GM18499 (cell line): ENCODE measurements at regions not wholly inside any gene's neighbourhood (a gene's known extent, or its start where the extent isn't known, plus 50 kb on each side); places are given as distances from the start of the nearest gene placed in this dataset.
"Not testable (repeated sequence)": the region's sequence is repeated elsewhere in the genome, so short reads cannot be mapped to it uniquely, and the experiment has no call there.

Experiments used
- ATAC-seq: cut with Tn5 transposase; IDR thresholded peaks from one replicate; pipeline ENCODE4 v1.9.1; 2021; ENCODE audit warnings: moderate number of reproducible peaks; ENCODE audit not compliant: insufficient read depth, unreplicated experiment

DNA sequence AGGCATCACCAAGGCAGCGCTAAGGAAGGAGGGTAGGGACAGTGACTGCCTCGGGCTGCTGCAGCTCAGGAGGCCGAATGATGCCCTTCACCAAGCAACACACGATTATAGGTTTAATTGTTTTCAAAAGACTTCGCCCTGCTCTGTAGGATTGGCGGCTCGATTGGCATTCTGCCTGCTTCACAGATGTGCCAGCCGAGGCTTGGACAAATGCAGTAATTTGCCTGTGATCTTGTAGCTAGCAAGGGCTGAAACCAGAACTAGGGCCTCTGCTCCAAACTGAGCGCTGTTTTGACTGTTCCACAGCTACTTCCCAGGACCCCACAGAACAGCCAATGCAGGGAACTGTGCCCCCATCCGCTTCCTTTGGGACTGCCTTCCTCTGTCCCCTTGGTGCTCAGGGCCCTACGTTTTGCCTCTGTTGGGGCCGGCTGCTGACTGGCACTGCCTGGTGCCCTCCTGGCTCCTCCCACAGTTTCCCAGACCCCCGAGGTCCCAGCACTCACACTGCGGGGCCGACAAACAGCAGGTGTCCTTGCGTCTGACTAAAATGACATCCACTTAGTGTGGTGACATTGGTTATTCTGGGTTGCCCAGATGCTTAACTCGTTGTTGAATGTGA lies 62.6 kb upstream of the EN2 start:
- no peak for ATAC-seq

DNA sequence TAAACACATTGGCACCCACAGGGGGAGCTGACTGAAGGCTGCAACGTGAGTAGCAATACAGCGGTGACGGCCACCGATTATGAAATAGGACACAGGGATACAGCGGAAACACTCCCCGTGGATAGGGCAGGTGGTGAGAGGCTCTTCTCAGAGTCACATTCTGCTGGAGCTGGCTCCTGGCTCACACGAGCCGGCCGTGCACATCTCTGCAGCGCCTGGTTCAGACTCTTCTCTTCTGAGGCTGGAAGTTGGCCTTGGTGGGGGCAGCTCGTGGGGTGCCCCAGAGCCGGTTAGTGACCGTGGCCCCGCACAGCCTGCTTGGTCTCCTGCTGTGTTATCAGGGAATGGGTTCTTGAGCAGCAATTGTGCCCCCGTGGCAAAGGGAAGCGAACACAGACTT lies 61.3 kb upstream of the EN2 start:
- no peak for ATAC-seq

DNA sequence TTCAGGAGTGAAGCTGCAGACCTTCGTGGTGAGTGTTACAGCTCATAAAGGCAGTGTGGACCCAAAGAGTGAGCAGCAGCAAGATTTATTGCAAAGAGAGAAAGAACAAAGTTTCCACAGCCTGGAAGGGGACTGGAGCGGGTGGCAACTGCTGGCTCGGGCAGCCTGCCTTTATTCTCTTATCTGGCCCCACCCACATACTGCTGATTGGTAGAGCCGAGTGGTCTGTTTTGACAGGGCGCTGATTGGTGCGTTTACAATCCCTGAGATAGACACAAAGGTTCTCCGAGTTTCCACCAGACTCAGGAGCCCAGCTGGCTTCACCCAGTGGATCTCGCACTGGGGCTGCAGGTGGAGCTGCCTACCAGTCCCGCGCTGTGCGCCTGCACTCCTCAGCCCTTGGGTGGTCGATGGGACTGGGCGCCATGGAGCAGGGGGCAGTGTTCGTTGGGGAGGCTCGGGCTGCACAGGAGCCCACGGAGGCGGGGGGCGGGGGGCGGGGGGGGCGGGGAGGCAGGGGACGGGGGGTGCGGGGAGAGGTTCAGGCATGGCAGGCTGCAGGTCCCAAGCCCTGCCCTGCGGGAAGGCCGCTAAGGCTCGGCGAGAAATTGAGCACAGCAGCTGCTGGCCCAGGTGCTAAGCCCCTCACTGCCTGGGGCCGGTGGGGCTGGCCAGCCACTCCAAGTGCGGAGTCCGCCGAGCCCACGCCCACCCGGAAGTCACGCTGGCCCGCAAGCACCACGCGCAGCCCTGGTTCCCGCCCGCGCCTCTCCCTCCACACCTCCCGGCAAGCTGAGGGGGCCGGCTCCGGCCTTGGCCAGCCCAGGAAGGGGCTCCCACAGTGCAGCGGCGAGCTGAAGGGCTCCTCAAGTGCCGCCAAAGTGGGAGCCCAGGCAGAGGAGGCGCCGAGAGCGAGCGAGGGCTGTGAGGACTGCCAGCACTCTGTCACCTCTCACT lies 59.9 kb upstream of the EN2 start:
- not testable (repeated sequence) for ATAC-seq

GRCh38 chr7:155398944-155399343 lies 59.0 kb upstream of the EN2 start:
- no peak for ATAC-seq

- no peak for ATAC-seq
These were observed 58.4 kb upstream of the EN2 start for GRCh38 chr7:155399577-155399976.

DNA sequence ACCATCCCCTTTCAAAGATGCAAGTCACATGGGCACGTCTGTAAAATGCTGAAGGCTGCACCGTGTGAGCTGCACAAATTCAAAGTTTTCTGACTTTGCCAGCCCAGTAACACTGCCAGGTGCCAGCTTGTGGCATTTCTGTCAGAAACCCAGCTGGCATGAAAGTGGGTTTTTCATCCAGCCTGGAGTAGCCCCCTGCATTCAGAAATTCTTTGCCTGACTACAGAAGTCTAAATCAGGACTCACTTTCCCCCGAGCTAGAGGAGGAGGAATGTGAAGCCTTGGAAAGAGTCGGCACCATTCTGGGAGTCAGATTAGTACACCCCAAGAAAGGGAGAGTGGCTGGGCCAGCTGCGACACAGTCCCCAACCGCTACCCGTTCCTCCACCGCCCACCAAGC lies 56.7 kb upstream of the EN2 start:
- no peak for ATAC-seq

- no peak for ATAC-seq
These were observed 56.0 kb upstream of the EN2 start for GRCh38 chr7:155401884-155402283.

GRCh38 chr7:155402941-155403340 lies 55.0 kb upstream of the EN2 start:
- ATAC-seq, result no peak

DNA sequence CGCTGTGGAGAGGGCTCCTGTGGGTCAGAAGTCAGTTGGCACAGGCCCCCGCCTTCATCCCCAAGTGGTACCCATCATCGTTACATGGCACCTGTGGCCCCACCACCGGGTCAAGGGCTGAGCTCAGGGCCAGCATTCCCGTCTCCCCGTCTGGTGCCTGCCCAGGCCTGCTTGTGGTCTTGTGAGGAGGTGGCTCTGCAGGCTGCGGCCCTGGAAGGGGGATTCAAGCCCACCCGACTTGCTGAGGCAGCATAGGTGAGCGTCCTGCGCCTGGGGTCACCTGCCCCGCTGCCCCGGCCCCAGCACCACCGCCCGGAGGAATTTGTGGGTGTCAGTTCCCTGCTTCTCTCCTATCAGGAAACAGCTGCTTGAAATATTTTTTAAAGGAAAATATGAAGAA lies 53.0 kb upstream of the EN2 start:
- no peak for ATAC-seq

DNA sequence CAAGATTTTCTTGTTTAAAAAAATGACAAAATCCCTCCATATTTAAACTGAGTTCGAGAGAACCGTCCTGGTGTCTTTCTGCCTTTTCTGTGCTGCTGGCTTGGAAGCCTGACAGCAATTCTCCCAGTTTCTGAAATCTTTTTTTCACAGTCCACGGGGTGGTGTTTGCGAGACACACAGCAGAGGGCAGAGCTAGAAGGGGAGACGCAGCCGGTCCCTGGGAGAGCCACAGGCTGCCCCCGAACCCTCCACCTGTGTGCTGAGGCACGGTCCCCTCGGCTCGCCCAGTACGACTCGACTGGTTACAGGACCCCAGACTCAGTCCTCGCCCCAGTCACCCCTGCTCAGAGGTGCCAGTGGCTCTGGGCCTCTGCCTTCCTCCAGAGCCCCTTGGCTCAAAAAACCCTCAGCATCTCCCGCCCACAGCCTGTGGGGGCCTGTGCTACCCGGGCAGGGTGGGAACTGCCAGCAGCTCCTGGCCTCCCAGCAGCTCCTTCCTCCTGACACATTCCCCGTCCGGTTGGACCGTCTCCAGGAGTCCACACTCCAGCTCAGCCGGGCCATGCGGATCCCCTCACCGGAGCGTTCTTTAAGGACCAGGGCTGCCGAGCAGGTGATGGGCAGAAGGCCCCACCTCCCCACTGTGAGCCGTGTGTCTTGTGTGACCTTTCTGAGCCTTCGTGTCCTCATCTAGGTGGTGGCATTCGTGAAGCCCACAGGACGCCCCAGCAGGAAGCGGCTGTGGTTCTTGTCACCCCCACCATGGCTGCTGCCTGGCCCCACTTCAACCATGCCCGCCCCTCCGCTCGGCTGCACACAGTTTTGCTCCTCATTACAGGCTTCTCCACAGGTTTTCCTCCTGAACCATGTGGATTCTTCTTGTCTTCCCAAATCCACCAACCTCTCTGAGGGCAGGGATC lies 52.3 kb upstream of the EN2 start:
- no peak for ATAC-seq

GRCh38 chr7:155407799-155408198 lies 50.1 kb upstream of the EN2 start:
- no peak for ATAC-seq
